Small intestine (tissue), 7 donors: ENCODE measurements at regions not wholly inside any gene's neighbourhood (a gene's known extent, or its start where the extent isn't known, plus 50 kb on each side); places are given as distances from the start of the nearest gene placed in this dataset.

ENCODE experiments used
- DNase-seq, 2 donors: peaks; one replicate each; pipeline versions ENCODE4 v3.0.0 to v3.0.0-alpha.2; 2013
- FAIRE-seq: peaks from 2 replicates; lab custom pipeline; 2012; peaks lifted over from hg19 to GRCh38; lab: Jason Lieb, UNC
- H3K27ac ChIP-seq, 3 donors: one replicate each; pipeline ENCODE4 v1.5.1; 2013; ENCODE audit warnings: low read length in 2 of 3, mild to moderate bottlenecking in 2 of 3, control low read depth in 1 of 3, inconsistent platforms in 1 of 3, low read depth in 1 of 3, moderate library complexity in 1 of 3
- H3K27me3 ChIP-seq, 3 donors: one replicate each; pipeline ENCODE4 v1.6.1; 2013; ENCODE audit warnings: low read length in 3 of 3, inconsistent platforms in 1 of 3; ENCODE audit not compliant: control insufficient read depth in 3 of 3, insufficient read depth in 3 of 3
- H3K36me3 ChIP-seq, 3 donors: one replicate each; pipeline ENCODE4 v1.6.1; 2013; ENCODE audit warnings: low read length in 3 of 3, inconsistent platforms in 1 of 3, low read depth in 1 of 3, mild to moderate bottlenecking in 1 of 3, moderate library complexity in 1 of 3; ENCODE audit not compliant: control insufficient read depth in 3 of 3, insufficient read depth in 2 of 3
- H3K4me1 ChIP-seq, 3 donors: one replicate each; pipeline ENCODE4 v1.6.1; 2013; ENCODE audit warnings: low read length in 2 of 3, inconsistent platforms in 1 of 3, low read depth in 1 of 3, mild to moderate bottlenecking in 1 of 3, moderate library complexity in 1 of 3; ENCODE audit not compliant: control insufficient read depth in 3 of 3, insufficient read depth in 2 of 3
- H3K4me3 ChIP-seq, 3 donors: one replicate each; pipeline ENCODE4 v1.5.1; 2013; ENCODE audit warnings: low read length in 3 of 3, control low read depth in 1 of 3, inconsistent platforms in 1 of 3, low read depth in 1 of 3, mild to moderate bottlenecking in 1 of 3, moderate library complexity in 1 of 3
- H3K9me3 ChIP-seq, 2 donors: one replicate each; pipeline ENCODE4 v1.6.1; 2013; ENCODE audit warnings: low read depth in 1 of 2, low read length in 1 of 2; ENCODE audit not compliant: control insufficient read depth in 2 of 2, insufficient read depth in 1 of 2
- WGBS, 3 donors: extraction: QIAGEN DNeasy Blood & Tissue Kit; methylation state at CpG; one replicate each; pipeline ENCODE4 v1.1.7; 2013; 5-methylcytosine and 5-hydroxymethylcytosine counted together
- donor health status: healthy with polysubstance abuse.
- donor health status: control.
- donor health status: control.
- donor health status: Bipolar disorder and iron deficiency.
- donor health status: healthy.

DNA sequence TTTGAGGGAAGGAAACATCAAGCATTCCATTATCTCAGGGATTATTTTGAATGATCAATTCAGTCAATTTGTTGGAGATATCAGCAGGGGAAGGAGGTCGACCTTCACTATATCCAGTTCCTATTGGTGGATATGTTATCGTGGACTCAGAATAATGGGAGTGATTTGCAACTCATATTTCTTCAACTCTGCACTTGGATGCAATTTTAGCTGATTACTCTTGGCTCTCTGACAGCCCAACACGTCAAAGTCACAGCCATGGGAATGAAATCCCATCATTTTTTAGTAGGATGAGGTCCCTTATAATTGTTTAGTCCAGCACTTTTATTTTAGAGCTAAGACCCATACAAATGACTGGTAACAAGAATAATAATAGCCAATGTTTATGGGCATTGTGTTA, 371.8 kb upstream of the RPS23 start:
- no peaks in the 10 kb centered on the region for H3K9me3 ChIP-seq
- no peaks in the 10 kb centered on the region for H3K36me3 ChIP-seq
- H3K27ac ChIP-seq: no peak overlapping the region
- no peaks in the 10 kb centered on the region for H3K4me1 ChIP-seq
- 69 to 76% (median 71%) methylated on average over 3 of the region's 3 CpGs for WGBS, 3 donors
- H3K4me3 ChIP-seq: no peak overlapping the region
- FAIRE-seq (no peak), DNase-seq (no peak)
- no peaks in the 10 kb centered on the region for H3K27me3 ChIP-seq

GRCh38 chr5:82644766-82645165, 366.6 kb upstream of the RPS23 start:
- Histone ChIP-seq H3K9me3 (no peaks in the 10 kb centered on the region), H3K4me3 (no peak overlapping the region), H3K27ac (no peak overlapping the region), H3K4me1 (peaks cover 0 to 8% (median 0%) of the 10 kb centered on the region in 3 donors), H3K27me3 (no peaks in the 10 kb centered on the region), H3K36me3 (no peaks in the 10 kb centered on the region)
- WGBS, 3 donors: 89 to 95% (median 91%) methylated on average over 4 of the region's 4 CpGs
- DNase-seq (no peak), FAIRE-seq (no peak)

GRCh38 chr5:82644229-82644628, 366.1 kb upstream of the RPS23 start:
- Histone ChIP-seq H3K36me3 (no peaks in the 10 kb centered on the region), H3K4me3 (no peak overlapping the region), H3K9me3 (no peaks in the 10 kb centered on the region), H3K27ac (no peak overlapping the region), H3K27me3 (no peaks in the 10 kb centered on the region), H3K4me1 (peaks cover 0 to 13% (median 0%) of the 10 kb centered on the region in 3 donors)
- DNase-seq (no peak), FAIRE-seq (no peak)

- WGBS, 3 donors: 70 to 73% (median 71%) methylated on average over 3 of the region's 3 CpGs
These were observed 364.2 kb upstream of the RPS23 start for GRCh38 chr5:82642313-82642712.

DNA sequence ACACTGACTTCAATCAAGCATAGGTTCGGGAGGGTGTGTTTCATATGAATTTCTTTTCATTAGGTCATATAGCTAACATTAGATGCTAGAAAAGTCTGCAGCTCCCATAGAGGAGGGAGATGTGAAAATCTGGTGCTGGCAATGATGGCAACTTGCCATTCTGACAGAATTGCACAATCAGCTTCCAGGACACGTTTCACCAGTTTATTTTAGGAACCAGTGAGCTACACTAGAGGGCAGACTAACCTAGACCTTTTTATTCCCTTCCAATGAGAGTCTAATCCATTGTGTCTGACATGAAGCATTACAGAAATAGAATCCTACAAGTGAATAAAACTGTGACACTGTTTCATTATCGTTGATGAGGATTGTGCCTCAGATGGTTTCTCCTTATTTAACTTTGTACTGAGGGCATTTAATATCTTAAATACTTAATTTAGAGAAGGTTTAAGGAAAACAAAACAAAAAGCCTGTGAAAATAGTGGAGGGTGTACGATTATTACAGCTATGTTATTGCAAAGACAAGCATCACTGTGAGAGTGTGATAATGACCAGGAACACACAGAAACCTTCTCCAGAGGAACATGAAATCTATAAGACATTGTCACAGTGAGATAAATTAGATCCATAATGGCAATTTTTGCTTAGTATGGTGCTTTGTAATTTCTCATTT, 363.3 kb upstream of the RPS23 start:
- FAIRE-seq: peak; percentile 57
- peak; percentile 87 to 88 for DNase-seq
- Histone ChIP-seq H3K27me3 (no peaks in the 10 kb centered on the region), H3K9me3 (peaks cover 0 to 2% of the 10 kb centered on the region in 2 donors), H3K36me3 (no peaks in the 10 kb centered on the region), H3K4me3 (no peak overlapping the region), H3K27ac (no peak overlapping the region), H3K4me1 (peaks cover 0 to 16% (median 0%) of the 10 kb centered on the region in 3 donors)
- 28 to 38% (median 30%) methylated on average over 4 of the region's 4 CpGs for WGBS, 3 donors

More at GRCh38 chr5:82642313-82642712, 364.2 kb upstream of the RPS23 start:
- no peak for FAIRE-seq
- no peak for DNase-seq
- no peaks in the 10 kb centered on the region for H3K36me3 ChIP-seq
- H3K9me3 ChIP-seq: no peaks in the 10 kb centered on the region
- H3K27me3 ChIP-seq: no peaks in the 10 kb centered on the region
- H3K4me1 ChIP-seq: peaks cover 0 to 16% (median 0%) of the 10 kb centered on the region in 3 donors
- H3K4me3 ChIP-seq: no peak overlapping the region
- H3K27ac ChIP-seq: no peak overlapping the region

DNA sequence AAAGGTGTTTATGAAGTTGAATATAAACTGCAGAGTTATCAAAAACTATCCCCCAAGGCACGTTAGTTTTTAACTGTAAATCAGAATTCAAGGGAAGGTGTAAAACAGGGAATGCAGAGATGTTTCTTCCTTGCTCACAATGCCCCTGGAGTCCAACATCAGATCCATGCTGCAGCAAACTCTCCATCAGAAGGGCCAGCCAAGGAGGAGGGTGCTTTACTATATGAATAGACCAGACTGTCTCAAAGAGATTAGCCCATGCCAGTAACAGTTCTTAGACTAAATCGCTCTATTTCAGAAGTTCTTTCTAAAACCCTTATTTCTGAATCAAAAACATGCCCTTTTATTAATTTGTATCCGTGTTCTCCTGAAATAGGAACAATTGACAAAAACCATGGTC, 362.8 kb upstream of the RPS23 start:
- 42 to 74% (median 55%) methylated on average over 3 of the region's 3 CpGs for WGBS, 3 donors
- FAIRE-seq: no peak

DNA sequence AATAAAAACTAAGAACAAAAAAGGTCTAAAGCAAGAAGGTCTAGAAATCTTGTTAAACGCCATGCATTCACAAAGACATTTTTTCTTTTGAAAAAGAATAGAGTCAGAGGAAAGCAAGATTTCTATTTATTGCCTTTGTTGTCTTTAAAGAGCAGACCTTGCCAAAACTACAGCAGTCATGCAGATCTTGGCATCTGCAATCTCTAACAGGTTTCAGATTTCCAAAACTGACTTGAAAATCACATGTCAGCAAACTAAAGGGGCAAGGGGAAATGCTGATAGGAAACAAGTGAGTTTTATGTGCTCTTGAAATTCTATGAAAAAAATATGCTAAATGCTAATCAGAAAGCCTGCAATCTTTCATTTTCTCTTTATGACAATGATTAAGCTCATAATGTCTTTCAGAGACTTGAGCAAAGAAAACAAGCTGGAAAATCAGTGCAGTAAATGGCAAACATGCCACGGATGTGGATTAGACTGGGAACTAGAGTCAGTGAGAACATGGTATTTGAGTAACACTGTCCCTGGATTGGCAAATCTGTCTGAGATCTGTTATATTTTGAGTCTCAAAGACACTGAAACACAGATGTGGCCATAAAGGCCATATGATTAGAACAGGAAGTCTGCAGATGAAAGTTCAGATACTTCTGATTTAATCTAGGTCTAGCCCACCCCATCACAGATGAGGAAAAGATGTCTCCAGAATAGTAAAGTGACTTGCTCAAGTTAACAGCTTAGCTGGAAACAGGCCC, 361.4 kb upstream of the RPS23 start:
- H3K9me3 ChIP-seq: peaks cover 0 to 2% of the 10 kb centered on the region in 2 donors
- H3K4me3 ChIP-seq: no peak overlapping the region
- H3K4me1 ChIP-seq: peaks cover 0 to 30% (median 0%) of the 10 kb centered on the region in 3 donors
- 22 to 38% (median 36%) methylated on average over 2 of the region's 2 CpGs for WGBS, 3 donors
- no peaks in the 10 kb centered on the region for H3K36me3 ChIP-seq
- H3K27me3 ChIP-seq: no peaks in the 10 kb centered on the region
- FAIRE-seq: no peak
- no peak for DNase-seq
- H3K27ac ChIP-seq: no peak overlapping the region

More for the DNA sequence above, 362.8 kb upstream of the RPS23 start:
- H3K36me3 ChIP-seq: no peaks in the 10 kb centered on the region
- H3K9me3 ChIP-seq: peaks cover 0 to 2% of the 10 kb centered on the region in 2 donors
- no peak overlapping the region for H3K27ac ChIP-seq
- H3K4me1 ChIP-seq: peaks cover 0 to 18% (median 0%) of the 10 kb centered on the region in 3 donors
- H3K4me3 ChIP-seq: no peak overlapping the region
- DNase-seq: no peak
- H3K27me3 ChIP-seq: no peaks in the 10 kb centered on the region

DNA sequence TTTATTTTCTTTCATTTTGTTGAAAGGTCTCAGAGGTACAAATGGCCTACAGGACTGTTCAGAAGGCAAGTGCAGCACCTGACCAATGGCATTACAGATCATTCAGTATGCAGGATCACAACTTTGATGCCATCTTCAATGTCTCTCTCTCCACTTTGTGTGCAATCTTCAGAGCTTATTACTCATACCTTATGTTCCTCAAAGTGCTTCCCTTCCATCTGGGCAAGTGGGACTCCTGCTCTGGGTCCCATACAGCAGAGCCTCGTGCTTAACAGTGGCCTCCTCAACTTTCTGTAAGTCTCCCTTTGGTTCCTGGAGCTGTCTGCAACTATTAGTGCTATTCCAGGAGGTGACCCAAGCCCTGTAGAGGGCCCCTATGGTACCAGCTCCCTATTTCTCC, 358.4 kb upstream of the RPS23 start:
- 58 to 89% (median 88%) methylated on average over 1 of the region's 1 CpG for WGBS, 3 donors
- peaks cover 0 to 2% of the 10 kb centered on the region in 2 donors for H3K9me3 ChIP-seq
- H3K4me1 ChIP-seq: peaks cover 0 to 34% (median 0%) of the 10 kb centered on the region in 3 donors
- H3K4me3 ChIP-seq: no peak overlapping the region
- H3K27ac ChIP-seq: no peak overlapping the region
- DNase-seq (no peak), FAIRE-seq (no peak)
- H3K27me3 ChIP-seq: no peaks in the 10 kb centered on the region
- no peaks in the 10 kb centered on the region for H3K36me3 ChIP-seq
